ENCODE measurements at regions not wholly inside any gene's neighbourhood (a gene's known extent, or its start where the extent isn't known, plus 50 kb on each side); places are given as distances from the start of the nearest gene placed in this dataset.
"Not testable (repeated sequence)": the region's sequence is repeated elsewhere in the genome, so short reads cannot be mapped to it uniquely, and the experiment has no call there.

DNA sequence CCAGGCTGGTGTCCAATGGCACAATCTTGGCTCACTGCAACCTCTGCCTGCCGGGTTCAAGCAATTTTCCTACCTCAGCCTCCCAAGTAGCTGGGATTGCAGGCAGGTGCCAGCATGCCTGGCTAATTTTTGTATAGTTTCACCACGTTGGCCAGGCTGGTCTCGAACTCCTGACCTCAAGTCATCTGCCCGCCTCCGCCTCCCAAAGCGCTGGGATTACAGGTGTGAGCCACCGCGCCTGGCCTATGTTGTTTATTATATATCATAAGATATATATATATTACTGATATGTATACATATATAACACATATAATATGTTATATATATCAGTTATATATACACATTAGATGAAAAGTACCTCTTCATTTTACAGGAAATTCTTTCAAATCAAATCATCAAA, 914.7 kb downstream of the FOXD4L5 start:
- H3K27ac ChIP-seq: not testable (repeated sequence)

DNA sequence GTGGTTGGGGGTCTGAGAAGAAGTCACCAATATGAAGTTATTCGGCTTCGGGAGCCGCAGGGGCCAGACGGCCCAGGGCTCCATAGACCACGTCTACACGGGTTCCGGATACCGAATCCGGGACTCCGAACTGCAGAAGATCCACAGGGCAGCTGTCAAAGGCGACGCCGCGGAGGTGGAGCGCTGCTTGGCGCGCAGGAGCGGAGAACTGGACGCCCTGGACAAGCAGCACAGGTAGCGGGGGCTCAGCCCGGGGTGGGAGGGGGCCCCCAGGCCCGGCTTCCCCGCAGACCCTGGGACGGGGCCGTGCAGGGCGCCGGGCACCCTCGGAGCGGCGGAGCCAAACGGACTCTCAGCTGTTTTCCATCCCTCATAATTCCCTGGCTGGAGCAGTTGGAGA, 915.4 kb downstream of the FOXD4L5 start:
- H3K27ac ChIP-seq: not testable (repeated sequence)

DNA sequence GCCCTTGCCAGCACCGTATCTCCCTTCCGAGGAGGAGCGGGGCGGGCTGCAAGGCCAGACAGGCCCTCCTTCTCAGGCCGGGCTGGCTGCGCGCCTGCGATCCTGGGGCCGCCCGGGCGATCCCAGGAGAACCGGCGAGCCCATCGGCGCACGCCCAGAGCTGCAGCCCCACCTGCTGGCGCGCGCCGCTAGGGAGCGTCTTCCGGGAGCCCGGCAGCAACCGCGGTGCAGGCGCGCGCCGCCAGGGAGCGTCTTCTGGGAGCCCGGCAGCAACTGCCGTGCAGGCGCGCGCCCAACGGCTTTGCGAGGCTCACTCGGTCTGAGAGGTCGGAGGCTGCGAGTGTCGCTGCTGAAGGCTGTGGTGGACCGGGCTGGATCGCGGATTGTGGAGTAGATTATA, 915.9 kb downstream of the FOXD4L5 start:
- H3K27ac ChIP-seq: not testable (repeated sequence)
- TF ChIP-seq, protein P1, sequence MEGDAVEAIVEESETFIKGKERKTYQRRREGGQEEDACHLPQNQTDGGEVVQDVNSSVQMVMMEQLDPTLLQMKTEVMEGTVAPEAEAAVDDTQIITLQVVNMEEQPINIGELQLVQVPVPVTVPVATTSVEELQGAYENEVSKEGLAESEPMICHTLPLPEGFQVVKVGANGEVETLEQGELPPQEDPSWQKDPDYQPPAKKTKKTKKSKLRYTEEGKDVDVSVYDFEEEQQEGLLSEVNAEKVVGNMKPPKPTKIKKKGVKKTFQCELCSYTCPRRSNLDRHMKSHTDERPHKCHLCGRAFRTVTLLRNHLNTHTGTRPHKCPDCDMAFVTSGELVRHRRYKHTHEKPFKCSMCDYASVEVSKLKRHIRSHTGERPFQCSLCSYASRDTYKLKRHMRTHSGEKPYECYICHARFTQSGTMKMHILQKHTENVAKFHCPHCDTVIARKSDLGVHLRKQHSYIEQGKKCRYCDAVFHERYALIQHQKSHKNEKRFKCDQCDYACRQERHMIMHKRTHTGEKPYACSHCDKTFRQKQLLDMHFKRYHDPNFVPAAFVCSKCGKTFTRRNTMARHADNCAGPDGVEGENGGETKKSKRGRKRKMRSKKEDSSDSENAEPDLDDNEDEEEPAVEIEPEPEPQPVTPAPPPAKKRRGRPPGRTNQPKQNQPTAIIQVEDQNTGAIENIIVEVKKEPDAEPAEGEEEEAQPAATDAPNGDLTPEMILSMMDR (IDR thresholded peaks at IDR 0.05): peak; percentile 33

DNA sequence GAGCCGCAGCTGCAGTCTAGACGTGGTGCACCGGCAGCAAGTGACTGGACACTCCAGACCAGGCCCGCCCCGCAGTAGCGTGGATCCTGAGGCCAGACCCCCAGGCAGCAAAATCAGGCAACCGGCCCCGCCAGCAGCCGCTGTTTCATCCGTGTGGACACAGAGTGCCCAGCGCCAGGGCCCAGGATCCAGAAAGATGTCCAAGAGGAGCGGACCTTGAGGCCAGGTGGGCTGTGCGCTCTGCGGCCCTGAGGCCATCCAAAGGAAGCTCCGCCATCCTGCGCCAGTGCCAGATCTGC, 916.4 kb downstream of the FOXD4L5 start:
- H3K27ac ChIP-seq: not testable (repeated sequence)

DNA sequence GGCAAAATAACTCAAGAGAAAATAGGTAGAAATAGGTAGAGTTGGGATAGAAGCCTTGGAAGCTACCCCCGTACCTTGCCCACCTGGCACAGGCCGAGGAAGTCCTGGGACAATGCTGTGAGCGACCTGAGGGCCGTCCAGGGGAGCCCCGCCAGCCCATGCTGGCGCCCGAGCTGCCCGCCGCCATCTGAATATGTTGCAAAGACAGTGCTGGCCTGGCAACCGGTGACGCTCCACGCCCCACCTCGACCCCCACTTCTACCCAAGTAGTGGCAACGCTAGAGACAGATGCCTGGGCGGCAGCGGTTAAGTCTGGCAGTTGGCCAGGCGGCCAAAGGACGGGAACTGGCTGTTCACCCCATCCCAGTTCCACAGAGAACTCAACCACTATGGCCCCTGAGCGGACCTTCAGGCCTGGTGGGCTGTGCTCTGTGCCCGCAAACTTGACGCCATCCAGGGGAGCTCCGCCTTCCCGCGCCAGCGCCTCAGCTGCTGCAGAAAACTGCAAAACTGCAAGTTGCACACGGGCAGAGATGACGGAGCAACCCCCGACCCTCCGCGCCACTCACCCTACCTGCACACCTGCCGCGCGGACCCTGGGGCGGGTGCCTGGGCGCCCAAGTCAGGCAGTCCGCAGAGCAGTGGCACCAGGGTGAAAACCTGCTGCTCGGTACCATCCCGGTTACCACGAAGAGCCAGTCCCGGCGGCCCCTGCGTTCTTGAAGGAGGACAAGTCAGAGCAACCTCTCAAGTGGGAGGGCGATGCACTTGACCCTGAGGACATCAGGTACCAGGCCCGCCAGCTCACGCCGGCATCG, 917.0 kb downstream of the FOXD4L5 start:
- H3K27ac ChIP-seq: not testable (repeated sequence)

Data from 22Rv1 (cell line).